ENCODE measurements at regions not wholly inside any gene's neighbourhood (a gene's known extent, or its start where the extent isn't known, plus 50 kb on each side); places are given as distances from the start of the nearest gene placed in this dataset.

DNA sequence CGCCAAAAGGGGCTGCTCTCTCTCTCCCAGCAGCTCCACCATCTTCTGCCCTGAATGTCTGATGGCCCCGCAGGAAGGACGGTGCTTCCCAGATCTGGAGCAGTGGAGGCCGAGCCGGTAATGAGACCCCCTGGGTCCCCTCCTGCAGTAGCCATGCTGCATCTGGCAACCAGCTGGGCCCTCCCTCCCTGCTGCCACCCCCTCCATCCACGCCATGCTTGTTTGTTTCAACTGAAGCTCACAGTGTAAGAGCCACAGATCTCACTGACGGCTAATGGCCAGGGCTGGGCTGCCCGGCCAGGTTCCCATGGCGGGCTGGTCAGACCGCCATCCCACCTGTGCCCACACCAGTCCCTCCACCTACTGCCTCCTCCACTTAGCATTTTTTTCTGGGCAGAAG lies 260.8 kb downstream of the UACA start:
- no peak for DNase-seq (ENCODE audit: low read depth)
- H3K4me3 ChIP-seq (ENCODE audit: low read length), result no peak overlapping the region
- TF ChIP-seq, protein P1, sequence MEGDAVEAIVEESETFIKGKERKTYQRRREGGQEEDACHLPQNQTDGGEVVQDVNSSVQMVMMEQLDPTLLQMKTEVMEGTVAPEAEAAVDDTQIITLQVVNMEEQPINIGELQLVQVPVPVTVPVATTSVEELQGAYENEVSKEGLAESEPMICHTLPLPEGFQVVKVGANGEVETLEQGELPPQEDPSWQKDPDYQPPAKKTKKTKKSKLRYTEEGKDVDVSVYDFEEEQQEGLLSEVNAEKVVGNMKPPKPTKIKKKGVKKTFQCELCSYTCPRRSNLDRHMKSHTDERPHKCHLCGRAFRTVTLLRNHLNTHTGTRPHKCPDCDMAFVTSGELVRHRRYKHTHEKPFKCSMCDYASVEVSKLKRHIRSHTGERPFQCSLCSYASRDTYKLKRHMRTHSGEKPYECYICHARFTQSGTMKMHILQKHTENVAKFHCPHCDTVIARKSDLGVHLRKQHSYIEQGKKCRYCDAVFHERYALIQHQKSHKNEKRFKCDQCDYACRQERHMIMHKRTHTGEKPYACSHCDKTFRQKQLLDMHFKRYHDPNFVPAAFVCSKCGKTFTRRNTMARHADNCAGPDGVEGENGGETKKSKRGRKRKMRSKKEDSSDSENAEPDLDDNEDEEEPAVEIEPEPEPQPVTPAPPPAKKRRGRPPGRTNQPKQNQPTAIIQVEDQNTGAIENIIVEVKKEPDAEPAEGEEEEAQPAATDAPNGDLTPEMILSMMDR (conservative IDR thresholded peaks at IDR 0.05; ENCODE audit: low read depth, low read length), result no peak

DNA sequence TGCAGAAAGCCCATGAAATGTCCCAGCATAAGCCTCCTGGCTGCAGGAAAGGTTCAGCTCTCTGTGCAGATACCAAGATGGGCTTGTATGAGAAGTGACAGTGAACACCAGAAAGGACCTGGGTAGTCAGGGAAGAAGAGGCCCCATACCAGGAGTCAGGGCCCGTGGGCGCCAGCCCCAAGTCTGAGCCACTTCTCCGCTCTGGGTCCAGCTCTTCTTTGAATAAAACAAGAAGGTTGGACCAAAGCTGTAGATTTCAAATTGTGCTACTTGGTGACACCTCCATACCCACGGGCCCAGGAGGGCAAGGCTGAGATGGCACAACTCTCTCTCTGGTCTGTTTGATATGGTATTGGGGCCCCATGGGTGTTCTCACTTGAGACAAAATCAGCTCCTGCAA lies 261.5 kb downstream of the UACA start:
- H3K4me3 ChIP-seq (ENCODE audit: low read length), result no peak overlapping the region
- DNase-seq (ENCODE audit: low read depth), result no peak
- TF ChIP-seq, protein P1 (conservative IDR thresholded peaks at IDR 0.05; ENCODE audit: low read depth, low read length), result no peak

DNA sequence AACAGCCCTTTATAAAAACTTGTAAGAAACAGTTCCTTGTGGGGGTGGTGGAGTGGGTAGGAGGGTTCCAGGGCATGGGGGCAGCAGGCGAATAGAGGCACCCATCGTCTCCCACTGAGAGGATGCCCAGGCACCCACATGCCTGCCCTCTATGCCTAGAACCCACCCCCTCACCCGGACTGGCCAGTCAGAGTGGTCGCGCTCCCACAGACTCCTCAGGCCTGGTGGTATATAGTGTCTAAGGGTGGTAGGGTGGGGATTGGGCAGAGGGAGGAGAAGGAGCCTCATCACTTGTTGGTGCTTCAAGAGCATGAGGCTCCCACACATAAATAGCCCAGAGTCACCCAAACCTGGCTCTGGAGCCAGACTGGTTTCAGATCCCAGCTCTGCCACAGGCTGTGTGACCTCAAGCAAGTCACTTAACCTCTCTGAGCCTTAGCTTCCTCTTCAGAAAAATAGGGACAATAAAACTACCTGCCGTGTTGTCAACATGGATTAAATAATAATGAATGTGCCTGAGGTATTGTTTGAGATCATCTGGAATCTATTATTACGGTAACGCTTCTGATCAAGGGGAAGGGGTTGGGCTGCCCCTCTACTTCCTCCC lies 262.1 kb downstream of the UACA start:
- no peak for DNase-seq (ENCODE audit: low read depth)
- no peak overlapping the region for H3K4me3 ChIP-seq (ENCODE audit: low read length)
- TF ChIP-seq, protein P1 (conservative IDR thresholded peaks at IDR 0.05; ENCODE audit: low read depth, low read length), result no peak

DNA sequence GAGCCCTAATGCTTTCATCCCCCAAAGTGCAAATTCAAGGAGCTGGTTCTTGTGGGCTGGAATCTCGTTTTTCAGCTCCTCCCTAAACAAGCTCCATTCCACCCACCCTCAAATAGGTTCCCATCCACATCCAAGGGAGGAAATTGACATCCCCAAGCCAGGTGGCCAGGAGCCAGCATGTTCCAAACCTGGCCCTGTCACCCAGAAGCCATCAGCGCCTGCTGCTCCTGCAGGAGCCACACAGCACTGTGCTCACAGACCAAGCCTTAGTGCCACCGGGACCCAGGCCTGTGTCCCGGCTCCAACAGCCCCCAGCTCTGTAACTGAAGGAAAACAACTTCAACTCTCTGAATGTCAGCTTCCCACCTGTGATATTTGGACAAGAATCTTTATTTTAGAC lies 263.6 kb downstream of the UACA start:
- no peak for DNase-seq (ENCODE audit: low read depth)
- no peak overlapping the region for H3K4me3 ChIP-seq (ENCODE audit: low read length)
- TF ChIP-seq, protein P1 (conservative IDR thresholded peaks at IDR 0.05; ENCODE audit: low read depth, low read length), result no peak

DNA sequence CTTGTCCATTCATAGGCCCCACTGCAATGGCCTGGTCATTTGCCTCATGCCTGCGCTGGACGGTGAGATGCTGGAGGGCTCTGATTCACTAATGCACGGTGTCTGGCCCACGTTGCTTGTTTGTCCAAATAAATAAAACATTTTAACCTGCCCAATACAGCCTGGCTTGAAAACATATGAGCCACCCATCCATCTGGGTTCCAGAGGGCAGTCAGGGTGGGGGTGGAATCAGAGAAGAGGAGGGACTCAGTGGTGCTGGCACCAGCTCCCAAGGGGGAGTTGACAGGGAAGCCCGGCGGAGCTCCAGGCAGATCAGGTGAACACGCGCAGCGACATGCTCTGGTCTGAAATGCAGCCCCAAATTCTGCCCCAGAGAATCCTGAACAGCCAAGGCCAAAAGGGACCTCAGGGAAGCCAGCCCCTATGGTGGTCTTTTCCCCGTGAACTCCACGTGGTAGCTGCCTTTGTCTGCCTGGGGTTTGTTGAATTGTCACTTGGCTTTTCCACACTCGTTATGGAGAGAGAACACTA lies 265.2 kb downstream of the UACA start:
- TF ChIP-seq, protein P1 (conservative IDR thresholded peaks at IDR 0.05; ENCODE audit: low read depth, low read length), result no peak
- DNase-seq (ENCODE audit: low read depth), result no peak
- H3K4me3 ChIP-seq (ENCODE audit: low read length), result no peak overlapping the region

DNA sequence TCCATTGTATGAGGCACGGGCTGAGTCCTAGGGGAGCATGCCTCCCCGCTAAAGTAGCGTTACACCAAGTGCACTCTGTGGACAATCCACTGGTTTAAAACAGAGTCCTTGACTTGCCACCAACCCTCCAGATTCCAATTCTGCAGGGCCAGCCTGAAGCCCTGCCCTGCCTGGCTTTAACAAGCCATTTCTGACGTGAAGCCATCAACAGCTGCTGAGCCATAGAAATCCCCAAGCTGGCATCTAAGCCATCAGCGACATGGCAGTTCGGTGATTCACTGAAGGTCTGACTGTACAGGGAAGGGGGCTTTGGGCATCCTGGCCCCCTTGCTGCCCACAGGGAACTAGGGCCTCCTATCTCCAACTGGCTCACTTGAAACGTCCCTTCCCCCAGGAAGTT lies 265.7 kb downstream of the UACA start:
- DNase-seq (ENCODE audit: low read depth), result no peak
- H3K4me3 ChIP-seq (ENCODE audit: low read length), result no peak overlapping the region
- TF ChIP-seq, protein P1 (conservative IDR thresholded peaks at IDR 0.05; ENCODE audit: low read depth, low read length), result no peak

DNA sequence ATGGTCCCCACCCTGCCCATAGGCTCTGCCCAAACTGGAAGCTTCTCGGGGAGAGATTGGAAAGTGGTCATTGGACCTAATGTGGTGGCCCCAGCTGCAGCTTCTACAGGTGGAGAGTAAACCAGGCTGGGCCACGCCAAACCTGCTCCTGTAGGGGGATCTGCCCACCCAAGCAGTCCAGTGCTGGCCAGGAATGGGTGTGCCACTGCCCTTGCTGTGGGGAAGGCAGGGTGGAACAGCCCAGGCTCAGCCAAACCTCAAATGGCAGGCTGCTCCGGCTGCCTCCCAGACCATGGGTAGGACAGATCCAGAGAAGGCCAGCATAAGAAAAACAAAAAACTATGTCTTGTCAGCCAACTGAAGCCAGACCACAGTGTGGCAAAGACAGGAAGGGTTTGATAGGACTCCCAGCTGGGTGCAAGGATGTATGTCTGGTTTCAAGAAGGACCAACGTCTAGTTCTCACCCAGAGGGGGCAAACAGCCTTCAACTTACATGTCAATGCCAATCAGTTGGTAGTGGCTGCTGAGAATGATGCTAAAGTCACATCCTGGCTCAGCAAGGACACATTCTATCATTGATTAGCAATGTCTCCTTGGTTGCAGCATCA lies 267.3 kb downstream of the UACA start:
- TF ChIP-seq, protein P1 (conservative IDR thresholded peaks at IDR 0.05; ENCODE audit: low read depth, low read length), result no peak
- no peak overlapping the region for H3K4me3 ChIP-seq (ENCODE audit: low read length)
- DNase-seq (ENCODE audit: low read depth), result no peak
